ENCODE measurements at regions not wholly inside any gene's neighbourhood (a gene's known extent, or its start where the extent isn't known, plus 50 kb on each side); places are given as distances from the start of the nearest gene placed in this dataset.
"Not testable (repeated sequence)": the region's sequence is repeated elsewhere in the genome, so short reads cannot be mapped to it uniquely, and the experiment has no call there.

DNA sequence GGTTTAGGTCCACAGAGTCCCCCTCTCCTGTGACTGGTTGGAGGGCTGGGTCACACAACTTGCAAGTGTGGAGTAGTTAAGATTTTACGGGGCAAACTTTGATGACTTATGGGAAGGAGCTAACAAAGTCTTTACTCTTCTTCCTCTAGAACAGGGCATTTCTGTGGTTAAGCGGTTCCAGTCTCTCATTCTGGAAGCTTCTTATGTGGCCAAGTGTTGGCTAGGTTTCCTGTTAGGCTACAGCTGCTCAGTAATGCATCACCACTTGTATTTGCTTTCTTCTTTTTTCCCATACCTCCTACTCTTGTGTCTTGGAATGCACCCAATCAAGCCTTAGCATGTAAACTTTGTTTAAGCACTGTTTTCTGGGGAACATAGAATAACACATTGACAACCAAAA, 100.6 kb upstream of the PLAAT1 start:
- Histone ChIP-seq H3K27me3 (no peaks in the 10 kb centered on the region), H3K36me3 (replicated peaks in 1 of 2) (no peaks in the 10 kb centered on the region), H3K4me3 (no peak overlapping the region), H3K4me1 (replicated peaks in 1 of 2) (no peaks in the 10 kb centered on the region), H3K9me3 (replicated peaks in 1 of 3) (no peaks in the 10 kb centered on the region), H3K27ac (no peak overlapping the region)
- 88 to 92% (median 90%) methylated on average over 2 of the region's 2 CpGs for whole genome bisulfite sequencing, 4 donors
- no peak for DNase-seq
- TF ChIP-seq POLR2A (IDR thresholded peaks at IDR 0.05) = no peak
- no peak for TF ChIP-seq CTCF (IDR thresholded peaks at IDR 0.05)
- intact Hi-C loops (cut with DNase I) = no loop called here

DNA sequence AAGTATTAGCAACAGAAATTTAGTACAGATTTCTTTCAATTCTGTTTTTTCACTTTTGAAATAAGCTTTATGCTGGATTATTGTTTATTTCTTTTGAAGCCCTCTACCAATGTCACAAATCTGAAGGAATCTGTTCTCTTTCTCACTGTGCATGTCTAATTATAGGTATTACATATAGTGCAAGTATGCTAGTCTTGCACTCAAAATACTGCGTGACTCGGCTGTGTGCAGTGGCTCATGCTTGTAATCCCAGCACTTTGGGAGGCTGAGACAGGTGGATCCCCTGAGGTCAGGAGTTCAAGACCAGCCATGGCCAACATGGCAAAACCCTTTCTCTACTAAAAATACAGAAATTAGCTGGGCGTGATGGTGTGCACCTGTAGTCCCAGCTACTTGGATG, 95.8 kb upstream of the PLAAT1 start:
- TF ChIP-seq CTCF (IDR thresholded peaks at IDR 0.05) (no peak), POLR2A (IDR thresholded peaks at IDR 0.05) (no peak)
- H3K4me1 ChIP-seq (replicated peaks in 1 of 2) = no peaks in the 10 kb centered on the region
- H3K9me3 ChIP-seq (replicated peaks in 1 of 3) = no peaks in the 10 kb centered on the region
- 84 to 91% (median 86%) methylated on average over 3 of the region's 3 CpGs for WGBS, 4 donors
- intact Hi-C loops (cut with DNase I) = no loop called here
- H3K27ac ChIP-seq = no peak overlapping the region
- no peak overlapping the region for H3K4me3 ChIP-seq
- H3K27me3 ChIP-seq = no peaks in the 10 kb centered on the region
- H3K36me3 ChIP-seq (replicated peaks in 1 of 2) = no peaks in the 10 kb centered on the region
- no peak for DNase-seq

- intact Hi-C loops (cut with DNase I) = no loop called here
- no peak for TF ChIP-seq POLR2A (IDR thresholded peaks at IDR 0.05)
- no peak for TF ChIP-seq CTCF (IDR thresholded peaks at IDR 0.05)
- H3K36me3 ChIP-seq (replicated peaks in 1 of 2) = no peaks in the 10 kb centered on the region
- no peak overlapping the region for H3K4me3 ChIP-seq
- no peak for DNase-seq
- H3K4me1 ChIP-seq (replicated peaks in 1 of 2) = no peaks in the 10 kb centered on the region
- H3K9me3 ChIP-seq (replicated peaks in 1 of 3) = no peaks in the 10 kb centered on the region
- no peak overlapping the region for H3K27ac ChIP-seq
- no peaks in the 10 kb centered on the region for H3K27me3 ChIP-seq
- WGBS, 4 donors = 60 to 64% (median 61%) methylated on average over 5 of the region's 5 CpGs
Measured at GRCh38 chr3:193148688-193149473, 92.1 kb upstream of the PLAAT1 start.

DNA sequence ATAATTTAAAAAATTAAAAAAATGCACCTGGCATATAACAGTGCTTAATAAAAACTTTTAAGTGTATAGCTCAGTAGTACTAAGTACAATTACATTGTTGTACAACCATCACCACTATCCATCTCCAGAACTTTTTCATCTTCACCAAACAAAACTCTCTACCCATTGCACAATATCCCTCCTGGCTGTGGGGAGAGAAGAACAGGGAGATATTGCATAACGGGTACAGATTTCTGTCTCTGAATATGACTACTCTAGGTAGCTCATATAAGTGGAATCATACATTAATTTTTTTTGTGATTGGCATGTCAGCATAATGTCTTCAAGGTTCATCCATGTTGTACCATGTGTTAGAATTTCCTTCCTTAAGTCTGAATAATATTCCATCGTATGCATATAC, 91.0 kb upstream of the PLAAT1 start:
- H3K36me3 ChIP-seq (replicated peaks in 1 of 2) = no peaks in the 10 kb centered on the region
- no peak for TF ChIP-seq POLR2A (IDR thresholded peaks at IDR 0.05)
- no peak for TF ChIP-seq CTCF (IDR thresholded peaks at IDR 0.05)

DNA sequence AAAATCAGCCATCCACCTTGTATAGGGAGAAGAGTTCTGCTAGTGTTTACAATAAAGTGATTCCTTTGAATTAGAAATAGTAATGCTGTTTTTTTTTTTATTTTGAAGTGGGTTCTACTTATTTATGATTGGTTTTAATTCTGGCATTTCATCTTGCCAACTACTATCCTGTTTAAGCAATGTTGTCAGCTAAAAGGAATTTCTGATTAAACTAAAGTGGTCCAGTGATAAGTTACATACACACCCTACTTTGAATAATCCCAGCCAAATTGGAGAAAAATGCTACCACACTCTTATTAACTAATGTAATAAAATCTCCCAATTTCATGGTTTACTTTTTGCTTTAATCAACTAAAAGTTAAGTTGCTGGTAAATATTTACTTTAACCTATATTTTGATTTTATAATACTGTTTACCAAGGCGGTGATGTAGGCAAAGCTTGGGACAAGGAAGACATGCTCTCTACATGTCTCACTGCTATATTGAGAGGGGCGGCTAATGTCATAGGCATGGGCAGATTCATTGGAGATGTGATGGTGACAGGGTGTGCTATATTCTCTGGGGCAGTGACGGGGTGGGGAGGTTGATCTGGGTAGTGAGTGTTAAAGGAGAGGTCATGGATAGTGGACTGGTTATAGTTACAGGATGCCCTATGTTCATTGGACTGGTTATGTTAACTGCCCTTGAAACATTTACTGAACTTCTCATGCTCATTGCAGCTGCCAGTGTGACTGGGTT, 85.8 kb upstream of the PLAAT1 start:
- H3K9me3 ChIP-seq (replicated peaks in 1 of 3); DNase-seq; H3K27ac ChIP-seq; H3K4me1 ChIP-seq (replicated peaks in 1 of 2); H3K27me3 ChIP-seq; intact Hi-C loops (cut with DNase I); H3K4me3 ChIP-seq; H3K36me3 ChIP-seq (replicated peaks in 1 of 2): not testable (repeated sequence)
- 82 to 88% (median 85%) methylated on average over 3 of the region's 3 CpGs for WGBS, 4 donors

More for the DNA sequence above, 91.0 kb upstream of the PLAAT1 start:
- WGBS, 4 donors = 68 to 85% (median 79%) methylated on average over 2 of the region's 2 CpGs
- H3K9me3 ChIP-seq (replicated peaks in 1 of 3) = no peaks in the 10 kb centered on the region
- no peak overlapping the region for H3K4me3 ChIP-seq
- no peaks in the 10 kb centered on the region for H3K27me3 ChIP-seq
- H3K4me1 ChIP-seq (replicated peaks in 1 of 2) = no peaks in the 10 kb centered on the region
- intact Hi-C loops (cut with DNase I) = no loop called here
- no peak overlapping the region for H3K27ac ChIP-seq
- no peak for DNase-seq

Measured in adrenal gland (tissue), 9 donors.